ENCODE measurements at regions not wholly inside any gene's neighbourhood (a gene's known extent, or its start where the extent isn't known, plus 50 kb on each side); places are given as distances from the start of the nearest gene placed in this dataset.

DNA sequence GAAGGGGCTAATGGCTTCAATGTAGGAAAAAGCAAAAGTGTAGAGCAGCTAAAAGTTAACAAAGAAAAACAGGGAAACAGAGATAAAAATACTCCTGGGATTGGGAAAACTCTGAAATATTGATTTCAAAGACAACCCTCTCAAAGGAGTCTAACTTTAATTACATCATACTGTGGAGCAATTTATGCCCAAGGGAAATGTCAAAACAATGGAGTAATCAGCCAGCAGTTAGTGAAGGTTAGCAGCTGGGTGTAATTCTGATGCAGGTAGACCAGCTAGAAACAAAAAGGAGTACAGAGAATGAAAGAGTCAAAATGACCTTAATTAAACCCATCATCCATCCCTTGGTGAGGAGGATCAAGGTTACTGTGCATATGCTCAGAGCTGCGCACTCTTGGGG is 169.0 kb downstream of the ADAM29 start:
- ChIA-PET CTCF (no interaction called here), RAD21 (ENCODE audit: low non-redundant PET in 1 of 2, low total read pairs in 2 of 2, uncharacterized antibody in 2 of 2, unreplicated experiment in 2 of 2) (no interaction called here), POLR2A (no interaction called here)
- Histone ChIP-seq H2AFZ (ENCODE audit: low read depth, low read length, poor library complexity, severe bottlenecking) (no peak overlapping the region), H3K36me3 (ENCODE audit: control insufficient read depth in 1 of 2, insufficient read depth in 2 of 2, low read length in 2 of 2) (no peaks in the 10 kb centered on the region), H3K9ac (ENCODE audit: low read length) (no peak overlapping the region), H4K20me1 (ENCODE audit: insufficient read depth) (no peaks in the 10 kb centered on the region), H3K4me2 (ENCODE audit: low read length) (no peak overlapping the region), H3K79me2 (ENCODE audit: insufficient read depth, low read length) (no peaks in the 10 kb centered on the region), H3K9me2 (ENCODE audit: insufficient read depth) (no peaks in the 10 kb centered on the region), H3K9me3 (ENCODE audit: control insufficient read depth in 1 of 2, insufficient read depth in 1 of 2, low read depth in 1 of 2, low read length in 2 of 2) (no peaks in the 10 kb centered on the region), H3K4me3 (replicated peaks in 1 of 2; ENCODE audit: low read depth in 1 of 2, low read length in 2 of 2) (no peak overlapping the region), H3K27me3 (ENCODE audit: insufficient read depth, low read length) (no peaks in the 10 kb centered on the region), H3K27ac (ENCODE audit: low read depth, low read length) (no peak overlapping the region), H3K4me1 (ENCODE audit: control insufficient read depth in 1 of 2, insufficient read depth in 2 of 2, low read length in 2 of 2) (no peaks in the 10 kb centered on the region)
- intact Hi-C loops (cut with micrococcal nuclease) = no loop called here
- BruUV-seq (replicated peaks) = no TSS peak
- TF ChIP-seq SIN3A (IDR thresholded peaks at IDR 0.05; ENCODE audit: low read depth) (no peak), POLR2AphosphoS5 (IDR thresholded peaks at IDR 0.05; ENCODE audit: low read depth, low read length) (no peak)
- DNase-seq (ENCODE audit: low read depth, low spot score) (no peak), ATAC-seq (no peak)

DNA sequence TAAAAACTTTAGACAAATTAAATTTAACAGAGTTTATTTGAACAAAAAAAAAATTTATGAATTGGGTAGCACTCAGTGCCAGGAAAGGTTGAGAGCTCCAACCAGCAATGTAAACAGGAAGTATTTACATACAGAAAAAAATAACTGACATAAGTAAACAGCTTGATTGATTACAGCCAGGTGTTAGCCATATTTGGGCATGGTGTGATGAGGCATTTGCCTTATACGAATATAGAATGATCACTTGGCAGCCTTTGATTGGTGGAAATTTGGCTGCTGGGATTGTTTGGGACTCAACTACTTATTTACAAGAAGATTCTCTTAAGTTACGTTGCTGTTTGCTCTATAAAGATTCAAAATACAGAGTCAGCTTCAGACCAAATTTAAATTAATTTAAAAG is 172.0 kb downstream of the ADAM29 start:
- Histone ChIP-seq H3K4me1 (ENCODE audit: control insufficient read depth in 1 of 2, insufficient read depth in 2 of 2, low read length in 2 of 2) (no peaks in the 10 kb centered on the region), H3K79me2 (ENCODE audit: insufficient read depth, low read length) (no peaks in the 10 kb centered on the region), H3K27me3 (ENCODE audit: insufficient read depth, low read length) (no peaks in the 10 kb centered on the region), H3K4me2 (ENCODE audit: low read length) (no peak overlapping the region), H3K9ac (ENCODE audit: low read length) (no peak overlapping the region), H3K36me3 (ENCODE audit: control insufficient read depth in 1 of 2, insufficient read depth in 2 of 2, low read length in 2 of 2) (no peaks in the 10 kb centered on the region), H3K4me3 (replicated peaks in 1 of 2; ENCODE audit: low read depth in 1 of 2, low read length in 2 of 2) (no peak overlapping the region), H3K9me3 (ENCODE audit: control insufficient read depth in 1 of 2, insufficient read depth in 1 of 2, low read depth in 1 of 2, low read length in 2 of 2) (no peaks in the 10 kb centered on the region), H3K27ac (ENCODE audit: low read depth, low read length) (no peak overlapping the region), H4K20me1 (ENCODE audit: insufficient read depth) (no peaks in the 10 kb centered on the region), H3K9me2 (ENCODE audit: insufficient read depth) (no peaks in the 10 kb centered on the region), H2AFZ (ENCODE audit: low read depth, low read length, poor library complexity, severe bottlenecking) (no peak overlapping the region)
- RAD21 ChIA-PET (ENCODE audit: low non-redundant PET in 1 of 2, low total read pairs in 2 of 2, uncharacterized antibody in 2 of 2, unreplicated experiment in 2 of 2) = no interaction called here
- intact Hi-C loops (cut with micrococcal nuclease) = no loop called here
- no TSS peak for BruUV-seq (replicated peaks)
- POLR2A ChIA-PET = no interaction called here
- ATAC-seq (no peak), DNase-seq (ENCODE audit: low read depth, low spot score) (no peak)
- TF ChIP-seq FOSL1 (IDR thresholded peaks at IDR 0.05; ENCODE audit: low read depth) (no peak), ELF1 (IDR thresholded peaks at IDR 0.05; ENCODE audit: borderline replicate concordance, low read depth) (no peak), SP1 (IDR thresholded peaks at IDR 0.05; ENCODE audit: low read depth) (no peak), POLR2A (IDR thresholded peaks at IDR 0.05; ENCODE audit: borderline replicate concordance, extremely low read depth, insufficient read depth, insufficient read length) (no peak), POLR2AphosphoS5 (IDR thresholded peaks at IDR 0.05; ENCODE audit: low read depth, low read length) (no peak), ZFX (IDR thresholded peaks at IDR 0.05) (no peak), JUND (IDR thresholded peaks at IDR 0.05) (no peak), SRF (IDR thresholded peaks at IDR 0.05; ENCODE audit: low read depth) (no peak), YY1 (IDR thresholded peaks at IDR 0.05; ENCODE audit: extremely low read depth, insufficient replicate concordance, low read depth, low read length) (no peak), CEBPB (IDR thresholded peaks at IDR 0.05; ENCODE audit: low read depth) (no peak), SIN3A (IDR thresholded peaks at IDR 0.05; ENCODE audit: low read depth) (no peak)
- TF ChIP-seq, protein P1, sequence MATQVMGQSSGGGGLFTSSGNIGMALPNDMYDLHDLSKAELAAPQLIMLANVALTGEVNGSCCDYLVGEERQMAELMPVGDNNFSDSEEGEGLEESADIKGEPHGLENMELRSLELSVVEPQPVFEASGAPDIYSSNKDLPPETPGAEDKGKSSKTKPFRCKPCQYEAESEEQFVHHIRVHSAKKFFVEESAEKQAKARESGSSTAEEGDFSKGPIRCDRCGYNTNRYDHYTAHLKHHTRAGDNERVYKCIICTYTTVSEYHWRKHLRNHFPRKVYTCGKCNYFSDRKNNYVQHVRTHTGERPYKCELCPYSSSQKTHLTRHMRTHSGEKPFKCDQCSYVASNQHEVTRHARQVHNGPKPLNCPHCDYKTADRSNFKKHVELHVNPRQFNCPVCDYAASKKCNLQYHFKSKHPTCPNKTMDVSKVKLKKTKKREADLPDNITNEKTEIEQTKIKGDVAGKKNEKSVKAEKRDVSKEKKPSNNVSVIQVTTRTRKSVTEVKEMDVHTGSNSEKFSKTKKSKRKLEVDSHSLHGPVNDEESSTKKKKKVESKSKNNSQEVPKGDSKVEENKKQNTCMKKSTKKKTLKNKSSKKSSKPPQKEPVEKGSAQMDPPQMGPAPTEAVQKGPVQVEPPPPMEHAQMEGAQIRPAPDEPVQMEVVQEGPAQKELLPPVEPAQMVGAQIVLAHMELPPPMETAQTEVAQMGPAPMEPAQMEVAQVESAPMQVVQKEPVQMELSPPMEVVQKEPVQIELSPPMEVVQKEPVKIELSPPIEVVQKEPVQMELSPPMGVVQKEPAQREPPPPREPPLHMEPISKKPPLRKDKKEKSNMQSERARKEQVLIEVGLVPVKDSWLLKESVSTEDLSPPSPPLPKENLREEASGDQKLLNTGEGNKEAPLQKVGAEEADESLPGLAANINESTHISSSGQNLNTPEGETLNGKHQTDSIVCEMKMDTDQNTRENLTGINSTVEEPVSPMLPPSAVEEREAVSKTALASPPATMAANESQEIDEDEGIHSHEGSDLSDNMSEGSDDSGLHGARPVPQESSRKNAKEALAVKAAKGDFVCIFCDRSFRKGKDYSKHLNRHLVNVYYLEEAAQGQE (IDR thresholded peaks at IDR 0.05; ENCODE audit: low read depth) = no peak
- TF ChIP-seq, protein P2, sequence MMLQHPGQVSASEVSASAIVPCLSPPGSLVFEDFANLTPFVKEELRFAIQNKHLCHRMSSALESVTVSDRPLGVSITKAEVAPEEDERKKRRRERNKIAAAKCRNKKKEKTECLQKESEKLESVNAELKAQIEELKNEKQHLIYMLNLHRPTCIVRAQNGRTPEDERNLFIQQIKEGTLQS (IDR thresholded peaks at IDR 0.05) = no peak
- CTCF ChIA-PET = no interaction called here
